ENCODE measurements at regions not wholly inside any gene's neighbourhood (a gene's known extent, or its start where the extent isn't known, plus 50 kb on each side); places are given as distances from the start of the nearest gene placed in this dataset.

DNA sequence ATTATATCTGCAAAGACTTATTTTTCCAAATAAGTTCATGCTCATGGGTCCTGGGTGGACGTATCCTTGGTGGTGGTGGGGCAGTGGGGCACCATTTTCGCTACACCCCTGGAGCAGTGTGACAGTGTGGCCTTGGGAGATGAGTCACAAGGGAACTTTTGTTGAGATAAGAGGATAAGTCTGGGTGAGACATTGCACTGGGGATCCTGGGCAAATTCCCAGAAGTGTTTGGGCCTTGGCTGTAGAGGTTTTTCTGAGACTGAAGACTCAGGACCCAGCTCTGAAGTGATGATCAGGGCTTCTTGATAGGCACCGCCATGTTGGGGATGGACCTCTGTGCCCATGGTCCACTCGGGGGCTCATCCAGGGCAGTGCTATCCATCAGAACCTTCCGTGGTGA, 149.4 kb downstream of the MACROH2A1 start:
- Histone ChIP-seq H3K9ac (ENCODE audit: low read depth in 1 of 2, low read length in 2 of 2) (no peak overlapping the region), H3K4me1 (ENCODE audit: control insufficient read depth in 1 of 2, insufficient read depth in 2 of 2, low read length in 2 of 2) (peaks cover 0 to 22% of the 10 kb centered on the region in 2 donors), H3K27me3 (ENCODE audit: control insufficient read depth in 1 of 2, insufficient read depth in 2 of 2, low read length in 2 of 2) (no peaks in the 10 kb centered on the region), H3K36me3 (ENCODE audit: control insufficient read depth in 1 of 2, insufficient read depth in 2 of 2, low read length in 2 of 2) (no peaks in the 10 kb centered on the region), H3K9me3 (ENCODE audit: control insufficient read depth in 1 of 2, low read length in 2 of 2) (no peaks in the 10 kb centered on the region), H3K4me3 (ENCODE audit: low read depth in 1 of 2, low read length in 2 of 2) (no peak overlapping the region), H3K27ac (ENCODE audit: low read depth, low read length) (no peak overlapping the region)

DNA sequence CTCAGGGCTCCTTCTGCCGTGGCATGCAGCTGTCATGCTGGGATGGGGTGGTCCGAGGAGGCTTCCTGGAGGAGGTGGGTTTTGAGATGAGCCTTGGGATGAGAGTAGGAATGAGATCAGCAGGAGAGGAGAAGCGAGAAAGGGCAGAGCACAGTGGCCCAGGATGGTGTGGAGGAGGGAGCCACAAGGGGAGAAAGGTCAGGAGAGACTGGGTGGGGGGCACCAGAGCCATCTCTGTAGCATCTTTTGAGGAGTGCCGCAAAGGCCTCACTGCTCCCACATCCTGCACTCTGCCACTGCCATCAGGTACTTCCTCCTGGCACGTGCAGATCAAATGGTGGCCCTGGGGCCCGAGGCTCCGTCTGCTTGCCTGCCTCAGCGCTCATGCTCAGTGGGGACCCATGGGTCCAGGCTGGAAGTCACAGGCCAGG, 150.2 kb downstream of the MACROH2A1 start:
- H3K4me3 ChIP-seq (ENCODE audit: low read depth in 1 of 2, low read length in 2 of 2), result no peak overlapping the region
- H3K4me1 ChIP-seq (ENCODE audit: control insufficient read depth in 1 of 2, insufficient read depth in 2 of 2, low read length in 2 of 2), result peaks cover 0 to 22% of the 10 kb centered on the region in 2 donors
- no peak overlapping the region for H3K9ac ChIP-seq (ENCODE audit: low read depth in 1 of 2, low read length in 2 of 2)
- H3K27me3 ChIP-seq (ENCODE audit: control insufficient read depth in 1 of 2, insufficient read depth in 2 of 2, low read length in 2 of 2), result no peaks in the 10 kb centered on the region
- no peaks in the 10 kb centered on the region for H3K36me3 ChIP-seq (ENCODE audit: control insufficient read depth in 1 of 2, insufficient read depth in 2 of 2, low read length in 2 of 2)
- no peak overlapping the region for H3K27ac ChIP-seq (ENCODE audit: low read depth, low read length)
- no peaks in the 10 kb centered on the region for H3K9me3 ChIP-seq (ENCODE audit: control insufficient read depth in 1 of 2, low read length in 2 of 2)

- Histone ChIP-seq H3K9me3 (ENCODE audit: control insufficient read depth in 1 of 2, low read length in 2 of 2) (no peaks in the 10 kb centered on the region), H3K4me3 (ENCODE audit: low read depth in 1 of 2, low read length in 2 of 2) (no peak overlapping the region), H3K27ac (ENCODE audit: low read depth, low read length) (no peak overlapping the region), H3K4me1 (ENCODE audit: control insufficient read depth in 1 of 2, insufficient read depth in 2 of 2, low read length in 2 of 2) (peaks cover 3 to 20% of the 10 kb centered on the region in 2 donors), H3K36me3 (ENCODE audit: control insufficient read depth in 1 of 2, insufficient read depth in 2 of 2, low read length in 2 of 2) (no peaks in the 10 kb centered on the region), H3K9ac (ENCODE audit: low read depth in 1 of 2, low read length in 2 of 2) (no peak overlapping the region), H3K27me3 (ENCODE audit: control insufficient read depth in 1 of 2, insufficient read depth in 2 of 2, low read length in 2 of 2) (no peaks in the 10 kb centered on the region)
Observed at GRCh38 chr5:135246923-135247795, 151.9 kb downstream of the MACROH2A1 start.

- H3K27me3 ChIP-seq (ENCODE audit: control insufficient read depth in 1 of 2, insufficient read depth in 2 of 2, low read length in 2 of 2), result no peaks in the 10 kb centered on the region
- H3K4me1 ChIP-seq (ENCODE audit: control insufficient read depth in 1 of 2, insufficient read depth in 2 of 2, low read length in 2 of 2), result peaks cover 9 to 26% of the 10 kb centered on the region in 2 donors
- no peak overlapping the region for H3K9ac ChIP-seq (ENCODE audit: low read depth in 1 of 2, low read length in 2 of 2)
- no peak overlapping the region for H3K27ac ChIP-seq (ENCODE audit: low read depth, low read length)
- no peaks in the 10 kb centered on the region for H3K9me3 ChIP-seq (ENCODE audit: control insufficient read depth in 1 of 2, low read length in 2 of 2)
- no peak overlapping the region for H3K4me3 ChIP-seq (ENCODE audit: low read depth in 1 of 2, low read length in 2 of 2)
- H3K36me3 ChIP-seq (ENCODE audit: control insufficient read depth in 1 of 2, insufficient read depth in 2 of 2, low read length in 2 of 2), result no peaks in the 10 kb centered on the region
Observed at GRCh38 chr5:135246605-135246922, 152.5 kb downstream of the MACROH2A1 start.

- no peaks in the 10 kb centered on the region for H3K9me3 ChIP-seq (ENCODE audit: control insufficient read depth in 1 of 2, low read length in 2 of 2)
- H3K27ac ChIP-seq (ENCODE audit: low read depth, low read length), result no peak overlapping the region
- no peaks in the 10 kb centered on the region for H3K27me3 ChIP-seq (ENCODE audit: control insufficient read depth in 1 of 2, insufficient read depth in 2 of 2, low read length in 2 of 2)
- no peak overlapping the region for H3K4me3 ChIP-seq (ENCODE audit: low read depth in 1 of 2, low read length in 2 of 2)
- H3K36me3 ChIP-seq (ENCODE audit: control insufficient read depth in 1 of 2, insufficient read depth in 2 of 2, low read length in 2 of 2), result no peaks in the 10 kb centered on the region
- H3K4me1 ChIP-seq (ENCODE audit: control insufficient read depth in 1 of 2, insufficient read depth in 2 of 2, low read length in 2 of 2), result peaks cover 10 to 28% of the 10 kb centered on the region in 2 donors
- H3K9ac ChIP-seq (ENCODE audit: low read depth in 1 of 2, low read length in 2 of 2), result no peak overlapping the region
Observed at GRCh38 chr5:135245521-135246499, 153.2 kb downstream of the MACROH2A1 start.

- H3K36me3 ChIP-seq (ENCODE audit: control insufficient read depth in 1 of 2, insufficient read depth in 2 of 2, low read length in 2 of 2), result no peaks in the 10 kb centered on the region
- H3K27me3 ChIP-seq (ENCODE audit: control insufficient read depth in 1 of 2, insufficient read depth in 2 of 2, low read length in 2 of 2), result no peaks in the 10 kb centered on the region
- no peaks in the 10 kb centered on the region for H3K9me3 ChIP-seq (ENCODE audit: control insufficient read depth in 1 of 2, low read length in 2 of 2)
- no peak overlapping the region for H3K9ac ChIP-seq (ENCODE audit: low read depth in 1 of 2, low read length in 2 of 2)
- H3K4me1 ChIP-seq (ENCODE audit: control insufficient read depth in 1 of 2, insufficient read depth in 2 of 2, low read length in 2 of 2), result peaks cover 10 to 28% of the 10 kb centered on the region in 2 donors
- no peak overlapping the region for H3K4me3 ChIP-seq (ENCODE audit: low read depth in 1 of 2, low read length in 2 of 2)
- H3K27ac ChIP-seq (ENCODE audit: low read depth, low read length), result no peak overlapping the region
Observed at GRCh38 chr5:135244620-135245021, 154.4 kb downstream of the MACROH2A1 start.

GRCh38 chr5:135243556-135244285, 155.3 kb downstream of the MACROH2A1 start:
- Histone ChIP-seq H3K4me1 (ENCODE audit: control insufficient read depth in 1 of 2, insufficient read depth in 2 of 2, low read length in 2 of 2) (peaks cover 10 to 28% of the 10 kb centered on the region in 2 donors), H3K9ac (ENCODE audit: low read depth in 1 of 2, low read length in 2 of 2) (no peak overlapping the region), H3K27me3 (ENCODE audit: control insufficient read depth in 1 of 2, insufficient read depth in 2 of 2, low read length in 2 of 2) (no peaks in the 10 kb centered on the region), H3K27ac (ENCODE audit: low read depth, low read length) (no peak overlapping the region), H3K4me3 (ENCODE audit: low read depth in 1 of 2, low read length in 2 of 2) (no peak overlapping the region), H3K9me3 (ENCODE audit: control insufficient read depth in 1 of 2, low read length in 2 of 2) (no peaks in the 10 kb centered on the region), H3K36me3 (ENCODE audit: control insufficient read depth in 1 of 2, insufficient read depth in 2 of 2, low read length in 2 of 2) (no peaks in the 10 kb centered on the region)

- H3K9me3 ChIP-seq (ENCODE audit: control insufficient read depth in 1 of 2, low read length in 2 of 2), result no peaks in the 10 kb centered on the region
- H3K27me3 ChIP-seq (ENCODE audit: control insufficient read depth in 1 of 2, insufficient read depth in 2 of 2, low read length in 2 of 2), result no peaks in the 10 kb centered on the region
- H3K27ac ChIP-seq (ENCODE audit: low read depth, low read length), result no peak overlapping the region
- H3K4me1 ChIP-seq (ENCODE audit: control insufficient read depth in 1 of 2, insufficient read depth in 2 of 2, low read length in 2 of 2), result peaks cover 10 to 28% of the 10 kb centered on the region in 2 donors
- no peak overlapping the region for H3K9ac ChIP-seq (ENCODE audit: low read depth in 1 of 2, low read length in 2 of 2)
- no peak overlapping the region for H3K4me3 ChIP-seq (ENCODE audit: low read depth in 1 of 2, low read length in 2 of 2)
- H3K36me3 ChIP-seq (ENCODE audit: control insufficient read depth in 1 of 2, insufficient read depth in 2 of 2, low read length in 2 of 2), result no peaks in the 10 kb centered on the region
Observed at GRCh38 chr5:135242866-135243555, 156.0 kb downstream of the MACROH2A1 start.

- no peaks in the 10 kb centered on the region for H3K9me3 ChIP-seq (ENCODE audit: control insufficient read depth in 1 of 2, low read length in 2 of 2)
- H3K9ac ChIP-seq (ENCODE audit: low read depth in 1 of 2, low read length in 2 of 2), result no peak overlapping the region
- H3K4me3 ChIP-seq (ENCODE audit: low read depth in 1 of 2, low read length in 2 of 2), result no peak overlapping the region
- no peak overlapping the region for H3K27ac ChIP-seq (ENCODE audit: low read depth, low read length)
- H3K4me1 ChIP-seq (ENCODE audit: control insufficient read depth in 1 of 2, insufficient read depth in 2 of 2, low read length in 2 of 2), result peaks cover 10 to 26% of the 10 kb centered on the region in 2 donors
- H3K36me3 ChIP-seq (ENCODE audit: control insufficient read depth in 1 of 2, insufficient read depth in 2 of 2, low read length in 2 of 2), result no peaks in the 10 kb centered on the region
- H3K27me3 ChIP-seq (ENCODE audit: control insufficient read depth in 1 of 2, insufficient read depth in 2 of 2, low read length in 2 of 2), result no peaks in the 10 kb centered on the region
Observed at GRCh38 chr5:135242021-135242865, 156.8 kb downstream of the MACROH2A1 start.
